HepG2 (cell line): ENCODE measurements at regions not wholly inside any gene's neighbourhood (a gene's known extent, or its start where the extent isn't known, plus 50 kb on each side); places are given as distances from the start of the nearest gene placed in this dataset.
"Not testable (repeated sequence)": the region's sequence is repeated elsewhere in the genome, so short reads cannot be mapped to it uniquely, and the experiment has no call there.

Experiments
- ATAC-seq: fragments of 200-7000 bp; cut with Tn5 transposase; 3 replicates; pipeline ENCODE4 v1.9.1; 2020; ENCODE audit warnings: mild to moderate bottlenecking, moderate library complexity
- BruUV-seq: library from RNA; stranded (reverse); fragments of 400-500 nt; replicated peaks from 2 replicates; lab custom pipeline; 2021; lab: Mats Ljungman, UMichigan
- CTCF ChIA-PET: fragments of 300-600 bp; formaldehyde crosslinking; extraction: SDS; loops from one replicate; lab custom pipeline; 2021; ENCODE audit warnings: low total read pairs, inconsistent platforms, low intra/inter-chr PET ratio; lab: Yijun Ruan, JAX
- POLR2A ChIA-PET: fragments of 350-600 bp; sonication (Branson Sonifier 250); formaldehyde crosslinking; loops from one replicate; lab custom pipeline; 2020; ENCODE audit warnings: antibody characterized with exemption, inconsistent platforms; lab: Yijun Ruan, JAX
- DNase-seq: peaks from one replicate; pipeline ENCODE4 v3.0.0-alpha.2; 2015; ENCODE audit warnings: low spot score
- FAIRE-seq: peaks from 3 replicates; lab custom pipeline; 2011; peaks lifted over from hg19 to GRCh38; lab: Jason Lieb, UNC
- H2AFZ ChIP-seq: one replicate; pipeline ENCODE4 v1.6.1; 2011; ENCODE audit warnings: low read length, inconsistent platforms
- H3K27ac ChIP-seq: fragments of 300-600 bp; 3 replicates; pipeline ENCODE4 v1.8.0; 2011; ENCODE audit warnings: mixed run types, mild to moderate bottlenecking, mixed read lengths, low read length, inconsistent platforms; ENCODE audit not compliant: insufficient read depth; ENCODE audit errors: extremely low read length
- H3K27me3 ChIP-seq, 2 experiments: fragments of 200-600 bp in 1 of 2; 2 replicates in 1 of 2; 3 replicates in 1 of 2; pipeline versions ENCODE4 v1.6.0 to v1.8.0; 2011; ENCODE audit warnings: low read length in 2 of 2, mild to moderate bottlenecking in 2 of 2, moderate library complexity in 2 of 2, inconsistent platforms in 1 of 2; ENCODE audit not compliant: insufficient read depth in 2 of 2, control insufficient read depth in 1 of 2
- H3K36me3 ChIP-seq, 2 experiments: fragments of 200-600 bp in 1 of 2; replicated peaks in 1 of 2; 2 replicates in 1 of 2; 3 replicates in 1 of 2; pipeline versions ENCODE4 v1.5.1 to v1.8.0; 2011; ENCODE audit warnings: low read length in 2 of 2, inconsistent platforms in 1 of 2; ENCODE audit not compliant: insufficient read depth in 2 of 2, control insufficient read depth in 1 of 2
- H3K4me1 ChIP-seq: 2 replicates; pipeline ENCODE4 v1.5.1; 2012; ENCODE audit warnings: low read length, inconsistent platforms; ENCODE audit not compliant: insufficient read depth
- H3K4me2 ChIP-seq: 2 replicates; pipeline ENCODE4 v1.6.0; 2011; ENCODE audit warnings: low read depth, low read length, inconsistent platforms
- H3K4me3 ChIP-seq, 3 experiments: fragments of 200-600 bp in 1 of 3; sonication (generic), shearing (Covaris generic) in 1 of 3; replicated peaks in 1 of 3; 2 replicates each; pipeline ENCODE4 v1.5.1; 2011 to 2016; ENCODE audit warnings: low read length in 3 of 3, inconsistent platforms in 2 of 3, low read depth in 2 of 3, mild to moderate bottlenecking in 2 of 3, control low read depth in 1 of 3, mixed read lengths in 1 of 3; ENCODE audit not compliant: insufficient read depth in 1 of 3
- H3K79me2 ChIP-seq: one replicate; pipeline ENCODE4 v1.6.1; 2011; ENCODE audit warnings: low read length, inconsistent platforms; ENCODE audit not compliant: insufficient read depth
- H3K9ac ChIP-seq: 2 replicates; pipeline ENCODE4 v1.6.0; 2011; ENCODE audit warnings: mild to moderate bottlenecking, low read depth, low read length, inconsistent platforms; ENCODE audit not compliant: insufficient read depth
- H3K9me3 ChIP-seq: 2 replicates; pipeline ENCODE4 v1.5.1; 2012; ENCODE audit warnings: mild to moderate bottlenecking, low read length
- H4K20me1 ChIP-seq: 2 replicates; pipeline ENCODE4 v1.6.0; 2011; ENCODE audit warnings: inconsistent platforms, mild to moderate bottlenecking, low read length, moderate library complexity; ENCODE audit not compliant: insufficient read depth
- whole genome bisulfite sequencing: methylation state at CpG from one replicate; pipeline ENCODE4 v1.1.6; 2017; ENCODE audit warnings: low lambda C conversion rate; 5-methylcytosine and 5-hydroxymethylcytosine counted together
- in situ Hi-C: cut with HindIII; loops from 2 replicates; pipeline ENCODE4 v1.10.0; 2017; ENCODE audit warnings: low pct_unique_long_range_greater_than_20kb; ENCODE audit not compliant: extremely low pct_ligation_motif_present
- intact Hi-C: fragments of 100-400 bp; cut with micrococcal nuclease; formaldehyde crosslinking; loops from one replicate; pipeline ENCODE4 v1.10.0; 2022; ENCODE audit not compliant: unreplicated experiment

DNA sequence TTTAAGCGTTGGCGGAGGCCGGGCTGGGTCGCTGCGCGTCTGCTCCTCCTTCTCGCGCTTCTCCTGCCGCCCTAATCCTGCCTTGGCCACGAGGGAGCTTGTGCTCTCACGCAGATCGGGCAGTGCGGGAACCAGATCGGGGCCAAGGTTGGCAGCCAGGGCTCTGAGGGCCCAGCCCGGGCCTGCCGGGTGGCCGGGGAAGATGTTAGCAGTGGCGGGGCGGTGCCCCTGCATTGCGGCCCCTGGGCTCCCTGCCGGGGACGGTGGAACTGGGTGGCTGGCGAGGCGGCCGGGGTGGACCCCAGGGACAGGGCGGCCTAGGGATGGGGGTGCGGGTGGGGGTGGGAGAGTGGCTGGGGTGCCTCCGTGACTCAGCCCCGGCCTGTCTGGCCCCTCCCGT, 297.4 kb downstream of the CACNA1B start:
- in situ Hi-C loops, H3K4me2 ChIP-seq, H3K4me1 ChIP-seq, H2AFZ ChIP-seq, BruUV-seq, H3K36me3 ChIP-seq, H3K4me3 ChIP-seq, POLR2A ChIA-PET, H3K79me2 ChIP-seq, H3K9ac ChIP-seq, FAIRE-seq, H3K27ac ChIP-seq, H3K27me3 ChIP-seq, intact Hi-C loops, CTCF ChIA-PET, DNase-seq, ATAC-seq, H4K20me1 ChIP-seq, H3K9me3 ChIP-seq: not testable (repeated sequence)
- WGBS: 70% methylated on average over 12 of the region's 30 CpGs

DNA sequence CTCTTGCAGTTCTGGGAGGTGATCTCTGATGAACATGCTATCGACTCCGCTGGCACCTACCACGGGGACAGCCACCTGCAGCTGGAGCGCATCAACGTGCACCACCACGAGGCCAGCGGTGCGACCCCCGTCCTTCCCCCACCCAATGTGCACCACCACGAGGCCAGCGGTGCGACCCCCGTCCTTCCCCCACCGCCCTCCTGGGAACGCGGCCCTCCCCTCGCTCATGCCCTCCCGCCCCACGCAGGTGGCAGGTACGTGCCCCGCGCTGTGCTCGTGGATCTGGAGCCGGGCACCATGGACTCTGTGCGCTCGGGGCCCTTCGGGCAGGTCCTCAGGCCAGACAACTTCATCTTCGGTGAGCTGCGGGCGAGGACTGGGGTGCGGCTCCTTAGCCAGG, 297.8 kb downstream of the CACNA1B start:
- H3K27ac ChIP-seq, FAIRE-seq, H3K4me3 ChIP-seq, H3K4me1 ChIP-seq, H4K20me1 ChIP-seq, in situ Hi-C loops, DNase-seq, intact Hi-C loops, H3K9ac ChIP-seq, H3K27me3 ChIP-seq, CTCF ChIA-PET, POLR2A ChIA-PET, ATAC-seq, H3K36me3 ChIP-seq, BruUV-seq, H3K9me3 ChIP-seq, H3K4me2 ChIP-seq, H3K79me2 ChIP-seq, H2AFZ ChIP-seq: not testable (repeated sequence)
- WGBS: 89% methylated on average over 18 of the region's 31 CpGs

- H3K36me3 ChIP-seq, H2AFZ ChIP-seq, H3K4me1 ChIP-seq, H3K9ac ChIP-seq, intact Hi-C loops, in situ Hi-C loops, H4K20me1 ChIP-seq, H3K4me2 ChIP-seq, FAIRE-seq, CTCF ChIA-PET, H3K79me2 ChIP-seq, H3K4me3 ChIP-seq, H3K9me3 ChIP-seq, BruUV-seq, ATAC-seq, H3K27ac ChIP-seq, DNase-seq, POLR2A ChIA-PET, H3K27me3 ChIP-seq: not testable (repeated sequence)
- WGBS: 92% methylated on average over 7 of the region's 9 CpGs
These were observed 299.5 kb downstream of the CACNA1B start for GRCh38 chr9:138177091-138177490.
